ENCODE measurements at regions not wholly inside any gene's neighbourhood (a gene's known extent, or its start where the extent isn't known, plus 50 kb on each side); places are given as distances from the start of the nearest gene placed in this dataset.

GRCh38 chr21:33985117-33986050 is 69.8 kb upstream of the ATP5PO start (continued):
- TF ChIP-seq ZNF462 (CRISPR knock-in tag; IDR thresholded peaks at IDR 0.05) = no peak
- no peak for TF ChIP-seq STAT1 (IDR thresholded peaks at IDR 0.05; ENCODE audit: unreplicated experiment)
- TF ChIP-seq JUNB (IDR thresholded peaks at IDR 0.05; ENCODE audit: unreplicated experiment) = no peak
- no peak for TF ChIP-seq CTCF (conservative IDR thresholded peaks at IDR 0.05; ENCODE audit: low read depth in 2 of 2)
- no peak for TF ChIP-seq ZNF114 (CRISPR knock-in tag; IDR thresholded peaks at IDR 0.05)
- TF ChIP-seq EZH2phosphoT487 (IDR thresholded peaks at IDR 0.05; ENCODE audit: unreplicated experiment) = no peak
- TF ChIP-seq POLR2AphosphoS5 (IDR thresholded peaks at IDR 0.05; ENCODE audit: low read depth) = no peak
- no peak for TF ChIP-seq CREB1 (CRISPR knock-in tag; IDR thresholded peaks at IDR 0.05; ENCODE audit: low read depth)

All from GM23338 (cell line).